ENCODE measurements at regions not wholly inside any gene's neighbourhood (a gene's known extent, or its start where the extent isn't known, plus 50 kb on each side); places are given as distances from the start of the nearest gene placed in this dataset.

DNA sequence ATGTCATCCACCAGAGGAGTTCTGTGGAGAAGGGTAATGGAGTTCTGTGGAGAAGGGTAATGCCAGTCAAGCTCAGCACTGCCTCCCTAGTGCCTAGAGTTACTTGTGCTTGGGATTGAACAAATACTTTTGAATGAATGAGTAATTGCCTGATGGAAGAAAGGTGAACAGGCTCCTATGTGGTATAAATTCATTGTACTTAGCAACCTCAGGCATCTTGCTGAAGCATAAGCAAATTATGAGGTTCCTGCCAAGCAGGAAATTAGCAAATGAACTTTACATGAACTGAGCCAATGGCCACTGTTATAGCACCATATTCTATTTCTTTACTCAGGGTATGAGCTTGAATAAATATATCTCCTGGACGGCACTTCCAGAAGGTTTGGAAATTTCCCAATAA is 1047.2 kb downstream of the SLC6A15 start:
- TF ChIP-seq, protein P1, sequence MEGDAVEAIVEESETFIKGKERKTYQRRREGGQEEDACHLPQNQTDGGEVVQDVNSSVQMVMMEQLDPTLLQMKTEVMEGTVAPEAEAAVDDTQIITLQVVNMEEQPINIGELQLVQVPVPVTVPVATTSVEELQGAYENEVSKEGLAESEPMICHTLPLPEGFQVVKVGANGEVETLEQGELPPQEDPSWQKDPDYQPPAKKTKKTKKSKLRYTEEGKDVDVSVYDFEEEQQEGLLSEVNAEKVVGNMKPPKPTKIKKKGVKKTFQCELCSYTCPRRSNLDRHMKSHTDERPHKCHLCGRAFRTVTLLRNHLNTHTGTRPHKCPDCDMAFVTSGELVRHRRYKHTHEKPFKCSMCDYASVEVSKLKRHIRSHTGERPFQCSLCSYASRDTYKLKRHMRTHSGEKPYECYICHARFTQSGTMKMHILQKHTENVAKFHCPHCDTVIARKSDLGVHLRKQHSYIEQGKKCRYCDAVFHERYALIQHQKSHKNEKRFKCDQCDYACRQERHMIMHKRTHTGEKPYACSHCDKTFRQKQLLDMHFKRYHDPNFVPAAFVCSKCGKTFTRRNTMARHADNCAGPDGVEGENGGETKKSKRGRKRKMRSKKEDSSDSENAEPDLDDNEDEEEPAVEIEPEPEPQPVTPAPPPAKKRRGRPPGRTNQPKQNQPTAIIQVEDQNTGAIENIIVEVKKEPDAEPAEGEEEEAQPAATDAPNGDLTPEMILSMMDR (IDR thresholded peaks at IDR 0.05), result no peak
- TF ChIP-seq POLR2A (IDR thresholded peaks at IDR 0.05), result no peak

All from right lobe of liver (tissue), 4 donors.